Activated naive CD4-positive, alpha-beta T cell (primary cell): ENCODE measurements at regions not wholly inside any gene's neighbourhood (a gene's known extent, or its start where the extent isn't known, plus 50 kb on each side); places are given as distances from the start of the nearest gene placed in this dataset.

ENCODE experiments used
- DNase-seq, 4 experiments: peaks; one replicate each; lab custom pipeline; 2025; lab: John Stamatoyannopoulos, UW

DNA sequence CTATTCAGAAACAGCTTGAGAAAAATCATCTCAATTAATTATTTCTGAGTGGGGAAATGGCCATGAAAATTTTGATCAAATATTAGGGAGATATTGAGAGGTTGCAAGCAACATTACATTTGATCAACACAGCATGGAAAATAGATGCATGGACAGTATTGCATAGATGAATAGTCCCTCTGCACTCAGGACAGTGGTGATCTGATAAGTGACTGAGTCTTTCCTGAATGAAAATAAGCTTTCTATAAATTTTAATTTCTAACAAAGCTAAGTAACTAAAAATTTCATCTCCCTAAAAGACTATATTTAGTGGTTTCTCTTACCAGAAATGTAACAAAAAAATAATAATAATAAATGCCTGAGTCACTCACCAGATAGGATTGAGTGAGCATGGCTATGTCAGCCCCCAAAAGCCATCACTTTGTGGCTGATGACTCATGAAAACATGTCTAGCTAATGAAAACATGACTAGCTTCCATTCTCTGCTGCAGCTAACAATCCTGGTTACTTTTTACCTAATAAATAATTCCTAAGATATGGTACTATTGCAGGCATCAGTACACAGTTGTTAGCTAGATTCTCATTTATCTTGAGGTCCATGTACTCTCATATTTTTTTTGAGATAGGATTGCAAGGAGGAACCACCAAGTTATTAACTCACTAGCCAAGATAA lies 1294.8 kb upstream of the ACO1 start:
- no peak for DNase-seq

DNA sequence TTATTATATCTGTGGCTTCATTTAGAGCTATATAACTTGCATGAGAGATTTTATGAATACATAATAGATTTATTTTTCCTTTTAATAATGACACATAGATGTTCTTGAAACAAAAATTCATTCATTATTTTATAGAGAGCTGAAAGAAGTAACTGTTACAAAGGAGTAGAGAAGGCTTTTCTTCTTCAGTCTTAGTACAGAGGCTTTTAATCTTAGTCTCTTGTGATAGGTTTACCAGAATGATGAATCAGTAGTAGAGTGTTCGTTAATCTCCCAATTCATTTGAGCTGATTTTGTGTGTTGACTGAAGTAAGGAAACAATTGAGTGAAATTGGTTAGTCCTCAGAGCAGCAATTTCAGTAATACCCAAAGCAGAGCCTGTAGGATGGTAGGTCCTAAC lies 1284.1 kb upstream of the ACO1 start:
- no peak for DNase-seq

DNA sequence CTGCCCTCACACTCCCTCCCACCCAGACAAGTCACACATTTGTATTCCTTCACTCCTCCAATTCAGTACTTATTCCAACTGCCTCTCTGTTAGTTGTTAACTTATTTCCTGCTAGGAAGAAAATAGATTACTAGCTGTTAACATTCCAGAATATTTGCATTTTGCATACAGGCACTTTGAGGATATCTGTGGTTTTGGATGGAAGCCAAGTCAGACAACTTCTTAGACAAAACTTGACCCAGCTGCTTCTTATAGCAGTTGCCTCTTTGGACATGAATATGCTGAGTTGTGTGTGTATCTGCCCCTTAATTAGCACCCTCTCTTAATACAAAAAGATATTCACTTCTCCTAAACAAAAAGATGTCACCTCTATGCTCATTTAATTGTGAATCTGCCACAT lies 1280.6 kb upstream of the ACO1 start:
- no peak for DNase-seq

DNA sequence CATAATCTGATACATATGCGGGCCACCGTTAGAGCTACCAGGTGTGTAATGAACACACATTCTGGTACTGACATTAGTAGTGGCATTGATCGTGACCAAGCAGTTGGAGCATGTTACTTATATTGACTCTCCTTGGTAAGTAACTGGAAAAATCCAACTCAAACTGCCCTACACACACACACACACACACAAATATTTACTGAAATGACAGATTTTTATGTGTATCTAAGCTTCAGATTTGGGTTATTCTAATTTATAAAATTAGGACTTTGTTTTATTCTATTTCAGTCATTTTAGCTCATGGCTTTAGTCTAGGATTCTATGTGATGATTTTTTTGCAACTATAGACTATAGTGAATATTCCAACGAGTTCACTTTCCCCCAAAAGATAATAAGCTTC lies 1280.2 kb upstream of the ACO1 start:
- DNase-seq = no peak

DNA sequence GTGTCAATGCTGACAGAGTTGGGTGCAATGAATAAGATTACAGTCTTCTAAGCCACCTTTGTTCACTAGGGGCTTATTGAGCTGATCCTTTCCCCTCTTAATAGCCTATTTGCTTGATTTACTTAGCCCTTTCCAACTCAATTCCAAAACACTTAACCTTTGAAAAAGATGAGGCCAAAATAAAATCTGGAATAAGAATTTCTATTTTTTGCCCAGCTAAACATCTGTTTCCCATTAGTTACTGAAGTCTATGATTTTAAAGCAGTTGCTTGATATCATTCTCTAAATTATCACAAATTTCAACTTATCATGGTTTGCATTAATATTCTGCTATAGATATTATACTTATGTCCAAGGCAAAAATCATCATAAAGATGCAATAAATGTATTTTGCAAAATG lies 1272.0 kb upstream of the ACO1 start:
- no peak for DNase-seq

DNA sequence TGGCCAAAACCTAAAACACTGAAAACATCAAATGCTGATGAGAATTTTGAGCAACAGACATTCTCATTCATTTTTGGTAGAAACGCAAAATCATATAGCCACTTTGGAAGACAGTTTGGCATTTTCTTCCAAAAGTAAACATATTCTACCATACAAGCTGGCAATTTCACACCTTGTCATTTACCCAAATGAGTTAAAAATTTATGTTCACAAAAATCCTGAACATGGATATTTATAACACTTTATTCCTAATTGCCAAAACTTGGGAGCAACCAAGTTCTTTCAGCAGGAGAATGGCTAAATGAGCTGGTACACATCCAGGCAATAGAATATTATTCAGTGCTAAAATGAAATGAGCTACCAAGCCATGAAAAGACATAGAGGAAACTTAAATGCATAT lies 1270.1 kb upstream of the ACO1 start:
- DNase-seq = no peak

DNA sequence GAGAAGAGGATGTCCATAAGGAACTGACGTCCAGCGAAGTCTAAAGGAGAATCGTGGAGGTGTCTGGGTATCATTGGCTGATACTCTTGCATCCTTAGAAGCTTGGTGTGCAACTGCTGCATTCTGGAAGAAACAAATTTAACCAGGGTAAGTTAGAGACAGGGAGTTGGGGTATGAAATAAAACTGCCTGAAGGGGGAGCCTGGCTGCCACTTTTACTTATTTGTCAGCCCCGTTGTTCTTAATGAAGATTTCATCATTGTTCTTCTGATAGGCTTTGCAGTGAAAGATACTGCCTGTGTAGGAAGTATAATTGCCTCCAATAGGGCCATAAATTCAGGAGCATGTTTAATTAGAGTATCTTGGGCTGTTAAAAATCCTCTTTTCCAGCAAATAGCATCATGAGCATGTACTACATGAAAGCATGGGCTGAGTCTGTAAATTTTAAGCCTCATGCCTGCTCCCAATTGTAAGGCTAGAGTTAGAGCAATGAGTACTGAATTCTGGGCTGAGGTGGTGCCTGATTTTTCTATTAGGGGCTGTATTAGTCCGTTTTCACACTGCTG lies 1264.5 kb upstream of the ACO1 start:
- peak in 1 of 4 experiments; percentile 3 for DNase-seq

DNA sequence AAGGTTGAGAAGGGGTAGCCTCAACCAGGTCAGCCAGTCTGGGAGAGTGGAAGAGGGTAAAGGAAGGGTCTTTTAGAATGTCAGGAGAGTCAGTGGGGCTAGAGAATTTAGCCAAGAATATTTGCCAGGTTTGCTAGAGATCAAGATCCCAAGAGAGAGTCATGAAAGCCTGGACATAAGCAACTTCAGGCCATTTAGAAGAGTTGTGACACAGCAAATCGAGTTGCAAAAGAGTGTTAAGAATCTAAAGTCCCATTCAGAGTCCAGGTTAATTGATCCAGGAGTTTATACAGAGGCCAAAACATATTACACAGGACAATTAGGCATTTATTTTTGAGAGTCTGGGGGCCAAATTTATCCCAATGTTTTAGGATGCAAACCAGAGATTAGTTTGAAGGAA lies 1260.1 kb upstream of the ACO1 start:
- DNase-seq = no peak

DNA sequence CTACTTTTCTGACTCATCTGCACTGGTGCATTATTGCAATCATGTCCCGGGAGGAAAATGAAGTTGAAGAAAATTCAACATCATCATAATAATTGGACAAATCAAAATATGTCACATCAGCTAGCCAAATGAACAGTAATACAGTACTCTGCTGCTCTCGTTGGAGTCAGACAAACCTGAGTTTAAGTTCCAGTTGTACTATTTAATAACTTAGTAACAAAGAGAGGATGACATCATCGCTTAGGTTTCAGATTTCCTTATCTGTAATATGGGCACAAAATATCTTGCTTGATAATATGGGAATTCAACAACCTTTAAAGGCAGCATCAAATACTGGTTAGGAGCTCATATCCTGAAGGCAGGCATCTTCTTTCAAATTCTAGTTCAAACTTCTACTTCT lies 1248.9 kb upstream of the ACO1 start:
- DNase-seq = no peak

DNA sequence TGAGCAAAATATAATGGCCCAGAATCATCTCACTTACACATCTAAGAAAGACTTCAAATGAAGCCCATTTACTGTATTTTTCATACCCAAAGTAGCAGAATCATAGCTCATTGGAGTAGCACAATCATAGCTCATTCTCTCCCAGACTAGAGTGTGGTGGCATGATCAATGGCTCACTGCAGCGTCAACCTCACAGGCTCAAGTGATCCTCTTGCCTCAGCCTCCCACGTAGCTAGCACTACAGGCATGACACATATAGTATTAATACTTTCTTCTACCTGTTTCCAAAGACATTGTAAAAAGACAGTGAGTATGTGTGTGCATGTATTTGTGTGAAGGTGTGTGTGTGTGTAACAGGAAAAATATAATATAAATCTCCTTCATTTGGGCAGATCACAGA lies 1247.9 kb upstream of the ACO1 start:
- DNase-seq = no peak

DNA sequence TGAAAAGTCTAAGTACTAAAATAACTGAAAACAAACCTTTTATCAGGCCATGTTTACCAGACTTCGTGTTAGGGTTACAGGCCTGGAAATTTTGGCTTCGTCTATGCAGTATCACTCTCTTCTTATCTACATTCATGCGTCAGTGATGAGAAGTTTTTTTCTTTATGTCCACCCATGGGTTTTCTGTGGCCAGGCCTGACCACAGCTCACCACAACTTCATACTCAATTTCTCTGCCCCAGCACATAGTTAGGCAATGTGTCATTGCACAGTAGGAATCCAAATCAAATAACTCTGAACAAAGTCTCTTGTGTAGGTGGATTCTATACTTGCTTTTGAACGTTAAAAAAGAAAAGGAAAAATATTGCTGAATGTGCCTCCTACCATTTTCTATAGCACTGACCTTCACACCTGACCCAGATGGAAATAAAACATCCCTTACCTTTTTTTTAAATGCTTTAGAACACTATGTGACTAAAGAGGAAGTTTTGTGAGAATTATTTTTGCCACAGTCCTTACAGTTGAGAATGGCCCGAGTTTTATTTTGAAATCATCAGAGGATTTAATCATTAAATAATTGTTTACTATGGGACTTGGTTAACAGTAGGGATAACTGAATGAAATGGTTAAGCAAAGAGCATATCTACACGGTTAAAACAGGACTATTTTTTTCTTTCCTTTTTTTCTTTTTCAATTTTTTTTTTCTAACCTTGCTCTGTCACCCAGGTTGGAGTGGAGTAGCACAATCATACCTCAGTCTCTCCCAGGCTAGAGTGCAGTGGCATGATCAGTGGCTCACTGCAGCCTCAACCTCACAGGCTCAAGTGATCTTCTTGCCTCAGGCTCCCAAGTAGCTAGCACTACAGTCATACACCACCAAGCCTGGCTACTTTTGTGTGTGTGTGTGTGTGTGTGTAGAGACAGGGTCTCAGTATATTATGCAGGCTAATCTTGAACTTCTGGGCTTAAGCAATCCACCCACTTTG lies 1247.0 kb upstream of the ACO1 start:
- DNase-seq = no peak

DNA sequence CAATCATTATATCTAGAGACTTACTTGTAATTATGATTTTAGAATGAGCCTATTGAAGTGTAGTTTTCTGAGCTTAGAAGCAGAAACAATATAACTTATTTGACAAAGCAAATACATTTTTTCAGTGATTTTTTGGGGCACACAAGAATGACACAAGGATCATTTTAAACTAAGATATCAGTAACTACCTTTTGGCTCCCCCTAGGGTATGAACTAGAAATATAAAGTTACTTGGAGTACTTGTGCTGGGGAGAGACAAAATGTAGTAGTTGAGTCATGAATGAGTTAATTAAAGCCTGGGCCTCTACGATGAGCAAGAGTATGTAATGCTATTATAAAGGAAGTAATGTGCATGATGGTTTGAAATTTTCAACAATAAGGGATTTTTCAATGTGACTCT lies 1244.1 kb upstream of the ACO1 start:
- no peak for DNase-seq

DNA sequence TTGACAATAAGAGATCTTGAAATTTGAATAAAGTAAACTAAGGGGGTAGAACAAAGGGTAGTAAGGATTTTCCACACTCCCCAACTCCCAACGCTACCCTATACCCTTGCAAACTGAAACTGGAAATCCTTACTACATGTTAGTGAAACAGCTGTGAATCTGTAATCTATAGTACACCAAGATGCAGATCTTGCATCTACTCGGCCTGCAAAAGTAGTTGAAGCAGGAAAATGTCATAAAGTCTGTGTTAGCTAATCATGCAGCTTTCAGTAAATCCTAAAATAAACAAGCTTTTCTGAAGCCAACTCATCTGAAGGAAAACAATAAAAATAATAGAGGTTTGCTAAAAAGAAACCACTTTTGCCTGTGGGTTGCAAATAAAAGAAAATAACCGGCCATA lies 1242.0 kb upstream of the ACO1 start:
- no peak for DNase-seq

DNA sequence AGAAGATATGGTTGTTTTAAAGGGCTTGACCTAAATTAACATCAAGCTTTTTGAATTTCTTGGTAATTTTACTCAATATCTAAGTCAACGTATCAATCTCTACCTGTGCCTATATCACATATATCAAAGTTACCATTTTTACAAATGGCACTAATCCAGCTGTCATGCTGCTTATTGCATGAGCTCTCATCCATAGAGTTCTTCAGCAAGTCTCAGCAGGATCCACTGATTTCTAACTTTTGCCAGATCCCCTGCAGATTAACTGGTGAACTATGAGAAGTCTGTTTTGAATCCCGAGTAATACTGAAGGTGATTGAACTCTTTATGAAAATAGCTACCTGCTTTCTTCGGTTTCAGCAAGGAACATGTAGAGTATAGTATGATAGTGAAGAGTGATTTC lies 1239.8 kb upstream of the ACO1 start:
- no peak for DNase-seq

DNA sequence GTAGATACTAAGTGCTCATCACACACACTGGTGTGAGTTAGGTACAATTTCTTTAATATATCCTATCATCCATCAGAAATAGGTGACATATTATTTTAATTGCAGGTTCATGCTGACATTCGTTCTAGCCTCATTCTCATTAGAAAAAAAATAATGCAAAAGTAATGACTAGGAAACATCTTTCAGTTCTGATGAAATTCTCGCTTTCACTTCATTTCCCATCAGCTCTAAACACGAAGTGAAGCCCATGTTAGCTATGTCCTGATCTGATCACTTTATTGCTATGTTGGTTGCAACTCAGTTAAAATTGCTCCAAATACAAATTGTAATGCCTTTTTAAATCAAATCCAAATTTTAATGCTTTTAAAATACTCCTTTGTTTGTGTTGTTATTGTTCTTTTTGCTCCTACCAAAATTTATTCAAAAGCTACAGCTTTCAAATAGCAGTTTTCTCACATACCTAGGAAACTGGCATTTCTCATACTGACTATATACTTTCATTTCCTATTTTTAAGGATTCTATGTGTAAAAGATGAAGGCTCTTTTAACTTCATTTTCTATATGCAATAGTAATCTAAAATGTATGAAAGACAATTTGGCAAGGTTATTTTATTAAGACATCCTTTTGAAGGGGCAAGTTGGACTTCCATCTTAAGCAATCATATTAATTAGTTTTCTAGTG lies 1237.8 kb upstream of the ACO1 start:
- DNase-seq = no peak

DNA sequence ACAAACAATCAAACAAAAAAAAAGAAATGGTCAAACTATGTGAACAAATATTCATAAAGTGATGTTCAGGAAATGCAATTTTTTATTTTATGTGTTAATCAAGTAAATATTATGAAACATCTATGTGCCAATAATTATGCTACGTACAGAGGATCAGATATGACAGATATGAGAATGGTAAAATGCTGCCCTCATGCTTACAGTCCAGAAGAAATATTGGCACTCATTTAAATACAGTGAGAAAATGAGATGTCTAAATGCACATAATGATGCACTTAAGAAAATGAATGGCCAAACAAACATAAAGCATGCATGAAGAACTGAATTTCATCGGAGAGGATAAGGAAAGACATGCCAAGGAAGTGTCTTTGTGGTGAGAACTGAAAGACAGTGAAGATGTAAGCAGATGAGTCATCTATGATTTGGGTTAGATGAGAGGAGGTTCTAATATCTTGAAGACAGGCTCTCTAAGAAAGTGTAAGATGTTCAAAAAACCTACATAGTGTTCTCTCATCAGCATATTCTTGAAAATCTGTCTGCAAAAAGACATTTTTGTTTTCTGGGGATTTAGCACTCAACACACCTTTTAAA lies 1231.1 kb upstream of the ACO1 start:
- DNase-seq = no peak

DNA sequence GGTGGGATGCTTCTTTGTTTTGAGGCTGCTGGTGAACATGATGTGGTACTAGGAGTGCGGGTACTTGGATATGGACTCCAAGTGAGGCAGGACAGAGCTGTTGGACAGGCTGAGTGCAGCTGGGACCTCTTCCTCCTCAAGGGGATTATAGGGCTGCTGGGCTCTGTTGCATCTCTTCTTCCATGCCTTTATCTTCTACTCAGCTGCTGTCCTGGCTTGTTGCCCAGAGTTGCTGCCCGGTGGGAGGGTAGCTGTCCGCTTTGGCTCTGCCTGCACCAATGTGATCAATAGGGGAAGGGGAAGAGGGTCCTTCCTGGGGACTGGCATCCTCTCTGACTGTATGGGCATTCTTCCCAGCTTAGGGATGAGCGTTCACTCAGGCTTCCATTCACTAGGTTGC lies 1217.9 kb upstream of the ACO1 start:
- no peak for DNase-seq

DNA sequence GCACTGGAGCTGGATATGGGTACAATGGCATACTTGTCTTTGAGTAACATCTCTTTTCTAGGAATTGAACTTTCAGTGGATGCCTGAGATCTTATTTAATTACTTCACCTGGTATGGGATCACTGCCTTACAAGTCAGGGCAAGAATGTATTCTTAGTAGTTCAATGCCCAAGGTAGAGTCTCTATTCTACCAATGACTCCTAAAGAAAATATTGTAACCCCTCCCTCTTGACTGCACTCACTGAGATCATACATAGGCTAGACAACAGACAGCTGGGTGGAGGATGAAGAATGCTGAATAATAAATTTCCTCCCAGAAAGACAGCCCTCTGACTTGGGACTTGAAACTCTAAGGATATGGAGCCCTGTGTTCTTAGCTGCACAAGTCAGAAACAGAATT lies 1216.3 kb upstream of the ACO1 start:
- DNase-seq = no peak

DNA sequence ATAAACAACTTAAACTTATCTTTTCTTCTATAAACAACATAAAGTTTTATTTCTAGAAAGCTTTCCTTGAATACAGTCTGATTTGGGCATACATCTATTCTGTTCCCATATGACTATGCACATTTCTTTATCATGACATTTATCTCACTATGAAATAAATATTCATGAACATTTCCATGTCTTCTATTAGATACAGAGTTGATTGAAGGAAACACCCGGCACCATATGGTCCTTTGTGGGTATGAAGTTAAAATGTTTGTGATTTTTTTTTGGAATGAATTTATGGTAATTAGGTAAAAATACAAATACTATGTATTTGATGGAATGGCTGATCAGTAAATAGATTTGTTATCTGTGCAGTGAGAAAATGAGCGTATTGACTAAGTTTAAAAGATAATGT lies 1209.8 kb upstream of the ACO1 start:
- DNase-seq = no peak

DNA sequence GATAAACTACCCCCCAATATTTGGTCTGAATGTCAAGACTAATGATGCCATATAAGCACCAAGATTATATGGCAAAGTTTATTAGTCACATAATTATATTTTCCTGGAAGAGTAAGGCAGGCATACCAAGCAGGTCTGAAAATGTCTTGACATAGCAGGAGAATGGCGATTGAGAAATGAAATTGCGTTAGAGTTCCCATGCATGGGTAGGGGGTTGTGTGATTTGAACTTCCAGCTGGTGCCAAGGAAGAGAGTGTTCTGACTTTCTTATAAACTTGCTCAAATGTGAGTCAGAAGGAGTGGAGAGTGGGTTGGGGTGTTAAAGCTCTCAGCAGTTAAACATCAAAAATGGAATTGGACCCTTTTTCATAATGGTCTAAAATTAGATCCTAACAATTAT lies 1200.6 kb upstream of the ACO1 start:
- no peak for DNase-seq

DNA sequence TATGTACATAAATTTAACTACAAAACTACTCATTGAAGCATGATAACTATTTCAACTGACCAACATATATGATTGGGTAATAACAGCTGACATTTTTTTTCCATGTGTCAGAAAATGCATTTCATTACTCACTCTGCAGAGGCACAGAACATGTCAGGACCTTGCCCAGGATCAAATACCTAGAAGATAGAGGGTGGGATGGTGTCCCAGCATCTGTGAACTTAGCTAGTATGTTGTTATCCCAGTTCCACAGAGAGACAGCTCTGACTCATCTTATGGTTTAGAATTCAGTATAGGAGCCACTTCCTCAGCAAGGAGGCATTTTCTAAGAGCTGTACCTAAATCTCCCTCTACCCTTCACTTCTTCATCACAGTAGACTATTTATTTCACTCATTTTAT lies 1198.6 kb upstream of the ACO1 start:
- no peak for DNase-seq

DNA sequence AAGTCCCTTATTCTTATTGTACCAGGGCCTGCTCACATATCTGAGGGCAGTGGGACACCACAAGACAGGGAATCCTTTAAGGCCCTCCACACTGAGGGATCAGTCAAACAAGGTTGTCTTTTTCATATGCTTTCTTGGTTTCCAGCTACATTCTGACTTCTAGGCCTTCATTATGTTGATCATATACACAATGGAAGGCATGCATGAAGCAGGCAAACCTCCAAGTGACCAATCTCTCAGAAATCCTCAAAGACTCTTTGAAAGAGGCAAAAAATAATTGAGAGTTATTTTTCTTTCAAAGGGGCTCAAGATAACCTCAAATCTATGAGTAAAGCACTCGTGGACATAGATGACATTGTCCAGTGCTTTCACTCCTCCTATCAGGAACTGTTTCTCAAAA lies 1195.9 kb upstream of the ACO1 start:
- DNase-seq = no peak
